ENCODE measurements at regions not wholly inside any gene's neighbourhood (a gene's known extent, or its start where the extent isn't known, plus 50 kb on each side); places are given as distances from the start of the nearest gene placed in this dataset.
A peak's percentile ranks its signal among the peaks of the same experiment; 100 is the strongest.
"Not testable (repeated sequence)": the region's sequence is repeated elsewhere in the genome, so short reads cannot be mapped to it uniquely, and the experiment has no call there.

DNA sequence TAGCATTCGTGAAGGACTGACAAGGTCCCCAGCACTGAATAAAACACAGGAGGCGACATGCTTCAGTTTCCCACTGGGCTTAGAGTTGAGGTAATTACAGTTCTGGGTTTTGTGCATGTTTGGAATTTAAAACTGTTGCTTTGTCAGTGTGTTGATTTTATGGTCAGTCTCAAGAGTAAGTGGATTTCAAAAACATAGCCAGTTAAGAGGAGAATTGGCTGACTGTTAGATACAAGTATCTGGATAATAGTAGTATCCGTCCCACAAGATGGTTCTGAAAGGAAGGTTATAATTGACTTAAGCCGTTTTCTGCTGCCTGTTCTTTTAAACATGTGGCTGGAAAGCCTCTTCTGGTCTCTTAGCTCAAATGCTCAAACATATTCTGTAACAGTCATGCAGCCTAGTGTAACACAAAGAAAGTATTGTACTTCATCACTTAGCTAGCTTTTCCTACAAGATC lies 170.9 kb downstream of the POLR1F start:
- no peak for DNase-seq (ENCODE audit: low read depth, low spot score)

DNA sequence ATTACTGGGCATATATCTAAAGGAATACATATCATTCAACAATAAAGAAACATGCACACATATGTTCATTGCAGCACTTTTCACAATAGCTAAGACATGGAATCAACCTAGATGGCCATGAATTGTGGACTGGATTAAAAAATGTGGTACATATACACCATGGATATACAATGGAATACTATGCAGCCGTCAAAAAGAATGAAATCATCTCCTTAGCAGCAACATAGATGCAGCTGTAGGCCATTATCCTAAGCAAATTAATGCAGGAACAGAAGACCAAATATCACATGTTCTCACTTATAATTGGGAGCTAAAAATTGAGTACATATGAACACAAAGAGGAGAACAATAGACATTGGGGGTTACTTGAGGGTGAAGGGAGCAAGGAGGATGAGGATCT lies 175.6 kb downstream of the POLR1F start:
- no peak for DNase-seq (ENCODE audit: low read depth, low spot score)

DNA sequence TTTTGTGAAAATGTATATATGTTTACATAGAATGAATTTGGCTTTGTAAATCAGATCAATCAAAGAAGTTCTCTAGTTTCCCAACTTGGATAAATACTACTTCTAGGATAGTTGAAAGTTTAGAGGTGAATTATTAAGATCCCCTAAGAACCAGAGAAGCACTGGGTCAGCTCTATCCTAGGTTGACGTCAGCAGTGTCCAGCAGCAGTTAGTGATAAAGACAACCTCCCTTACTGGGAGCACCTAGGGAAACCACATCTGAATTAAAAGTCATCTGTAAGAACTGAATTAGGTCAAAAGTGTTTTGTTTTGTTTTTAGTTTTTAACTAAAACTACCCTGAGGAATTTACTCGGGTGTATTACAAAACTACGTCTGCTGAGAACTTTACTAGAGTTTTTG lies 178.0 kb downstream of the POLR1F start:
- DNase-seq (ENCODE audit: low read depth, low spot score): no peak

DNA sequence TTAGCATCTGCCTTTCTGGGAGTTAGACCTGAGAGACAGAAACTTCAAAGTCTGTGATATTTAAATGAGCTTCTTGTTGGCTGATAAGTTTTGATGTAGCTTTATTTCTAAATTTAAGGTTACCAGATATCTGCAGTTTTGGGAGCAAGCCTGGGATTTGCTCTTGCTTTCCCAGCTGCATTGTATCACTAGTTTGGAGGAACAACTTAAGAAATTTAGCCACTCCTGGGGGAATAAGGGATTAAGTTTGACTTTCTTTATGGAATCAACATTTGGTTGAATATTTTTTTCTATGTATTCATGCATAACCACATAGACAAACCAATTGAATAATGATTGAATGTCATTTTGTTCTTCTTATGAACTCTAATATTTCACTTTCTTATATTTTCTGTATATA lies 178.6 kb downstream of the POLR1F start:
- no peak for DNase-seq (ENCODE audit: low read depth, low spot score)

DNA sequence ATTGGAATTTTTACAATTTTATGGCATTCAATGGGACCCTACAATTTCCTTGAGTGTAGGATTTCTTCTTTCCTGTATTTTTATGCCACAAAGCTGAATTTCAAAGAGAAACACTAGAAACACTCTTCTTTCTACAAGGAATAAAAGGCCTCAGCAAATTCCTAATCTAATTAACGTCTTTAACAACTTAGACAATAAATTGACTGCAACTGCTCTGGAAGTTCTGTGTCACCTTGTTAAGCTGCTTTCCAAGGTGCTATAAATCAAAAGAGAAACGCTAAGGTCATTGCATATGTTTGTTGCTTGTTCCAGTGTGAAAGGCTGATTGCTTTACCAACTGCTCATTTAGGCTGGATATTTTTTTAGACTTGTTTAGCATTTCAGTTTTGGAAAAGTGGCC lies 182.2 kb downstream of the POLR1F start:
- DNase-seq (ENCODE audit: low read depth, low spot score): no peak

DNA sequence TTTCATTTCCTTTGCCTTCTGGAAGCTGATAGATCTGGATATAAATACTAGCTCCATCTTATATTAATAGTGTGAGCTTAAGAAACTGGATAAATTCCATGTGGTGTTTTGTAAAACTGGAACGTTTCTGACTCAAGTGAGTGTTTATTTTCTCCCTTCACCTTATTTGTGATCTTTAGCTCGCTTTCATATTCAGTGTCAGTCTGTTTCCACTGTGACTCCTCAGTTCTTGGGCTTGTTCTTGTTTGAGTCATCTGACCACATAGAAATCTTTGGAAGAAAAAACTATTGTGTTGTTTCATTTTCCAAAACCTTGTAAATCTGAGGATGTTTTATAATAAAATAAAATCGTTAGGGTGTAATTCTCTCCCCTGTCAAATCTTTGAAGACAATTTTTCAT lies 186.4 kb downstream of the POLR1F start:
- peak; percentile 10 for DNase-seq (ENCODE audit: low read depth, low spot score)

DNA sequence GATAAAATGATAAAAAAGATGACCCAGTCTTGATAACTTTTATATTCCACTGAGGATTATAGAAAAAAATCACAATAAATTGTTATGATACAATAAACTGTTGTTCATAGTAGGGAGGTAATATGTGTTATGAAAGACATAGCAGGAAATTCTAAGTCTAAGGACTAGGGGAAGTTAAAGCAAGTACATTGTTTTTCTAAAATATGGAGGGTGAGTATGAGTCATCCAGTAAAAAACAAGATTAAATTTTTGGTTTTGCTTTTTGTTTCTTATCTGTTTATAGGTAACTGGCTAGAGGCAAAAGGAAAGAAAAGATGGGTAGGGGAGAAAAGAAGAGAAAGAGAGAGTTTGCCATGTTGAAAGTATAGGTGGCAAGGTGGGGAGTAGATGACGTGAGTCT lies 188.4 kb downstream of the POLR1F start:
- DNase-seq (ENCODE audit: low read depth, low spot score): no peak

DNA sequence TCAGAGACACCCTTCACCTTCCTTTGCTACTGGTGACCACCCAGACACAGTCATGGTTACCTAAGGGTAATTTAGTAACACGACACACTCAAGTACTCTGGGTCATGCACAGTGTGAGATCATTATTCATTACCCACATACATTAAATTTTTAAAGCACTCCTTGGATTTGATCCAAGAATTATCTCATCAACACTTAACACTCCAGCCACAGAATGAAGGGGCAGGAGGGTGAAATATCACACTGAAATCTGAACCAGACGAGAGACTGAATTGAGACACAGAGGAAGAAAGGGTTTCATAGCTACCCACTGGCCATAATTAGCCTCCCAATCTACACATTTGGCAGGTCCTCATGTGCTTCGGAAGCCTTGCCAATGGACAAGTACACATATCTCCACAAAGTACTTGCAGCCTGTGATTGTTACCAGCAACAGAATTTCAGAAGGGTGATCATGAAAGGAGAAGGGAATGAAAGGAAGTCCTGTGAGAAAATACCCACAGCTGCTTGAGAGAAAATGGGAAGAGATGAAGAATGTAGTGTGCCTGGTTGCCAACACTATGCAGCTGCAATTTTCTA lies 189.3 kb downstream of the POLR1F start:
- DNase-seq (ENCODE audit: low read depth, low spot score): no peak

DNA sequence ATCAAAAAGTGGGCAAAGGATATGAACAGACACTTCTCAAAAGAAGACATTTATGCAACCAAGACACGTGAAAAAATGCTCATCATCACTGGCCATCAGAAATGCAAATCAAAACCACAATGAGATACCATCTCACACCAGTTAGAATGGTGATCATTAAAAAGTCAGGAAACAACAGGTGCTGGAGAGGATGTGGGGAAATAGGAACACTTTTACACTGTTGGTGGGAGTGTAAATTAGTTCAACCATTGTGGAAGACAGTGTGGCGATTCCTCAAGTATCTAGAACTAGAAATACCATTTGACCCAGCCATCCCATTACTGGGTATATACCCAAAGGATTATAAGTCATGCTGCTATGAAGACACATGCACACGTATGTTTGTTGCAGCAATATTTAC lies 191.3 kb downstream of the POLR1F start:
- DNase-seq (ENCODE audit: low read depth, low spot score): not testable (repeated sequence)

DNA sequence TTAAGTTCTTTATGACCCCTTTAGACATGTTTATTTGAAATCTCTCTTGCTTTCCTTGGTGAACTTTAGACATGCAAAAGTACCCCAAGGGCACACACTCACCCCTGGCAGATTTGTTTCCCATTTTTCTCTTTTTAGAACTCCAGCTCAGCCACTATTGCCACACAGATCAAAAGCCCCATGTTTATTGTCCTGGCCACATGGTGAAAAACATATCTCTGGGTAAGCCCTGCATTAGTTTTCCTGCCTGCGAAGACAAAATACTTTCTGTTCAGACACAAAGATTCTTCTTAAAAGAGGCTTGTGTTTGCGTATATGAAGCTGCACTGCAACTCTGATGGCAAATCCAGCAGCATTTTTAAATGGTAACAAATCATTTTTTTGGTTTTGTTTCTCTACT lies 200.0 kb downstream of the POLR1F start:
- no peak for DNase-seq (ENCODE audit: low read depth, low spot score)

DNA sequence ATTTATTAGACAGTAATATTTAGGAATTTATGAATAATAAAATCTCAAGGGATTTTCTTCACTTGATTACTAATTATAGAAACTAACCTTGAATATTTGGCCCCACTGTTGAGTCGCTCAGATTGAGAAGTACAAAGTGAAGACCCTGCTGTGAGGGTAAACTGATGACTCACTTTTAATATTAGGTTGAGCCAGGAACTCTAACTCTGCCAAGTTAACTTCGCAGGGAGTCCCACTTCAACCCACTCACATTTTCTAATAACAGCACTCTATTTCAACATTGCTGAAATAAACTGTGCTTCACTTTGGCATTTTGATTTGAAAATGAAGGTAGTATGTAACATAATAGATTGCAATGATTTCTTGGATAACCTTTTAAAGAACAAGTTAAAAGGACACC lies 200.7 kb downstream of the POLR1F start:
- DNase-seq (ENCODE audit: low read depth, low spot score): peak; percentile 60

DNA sequence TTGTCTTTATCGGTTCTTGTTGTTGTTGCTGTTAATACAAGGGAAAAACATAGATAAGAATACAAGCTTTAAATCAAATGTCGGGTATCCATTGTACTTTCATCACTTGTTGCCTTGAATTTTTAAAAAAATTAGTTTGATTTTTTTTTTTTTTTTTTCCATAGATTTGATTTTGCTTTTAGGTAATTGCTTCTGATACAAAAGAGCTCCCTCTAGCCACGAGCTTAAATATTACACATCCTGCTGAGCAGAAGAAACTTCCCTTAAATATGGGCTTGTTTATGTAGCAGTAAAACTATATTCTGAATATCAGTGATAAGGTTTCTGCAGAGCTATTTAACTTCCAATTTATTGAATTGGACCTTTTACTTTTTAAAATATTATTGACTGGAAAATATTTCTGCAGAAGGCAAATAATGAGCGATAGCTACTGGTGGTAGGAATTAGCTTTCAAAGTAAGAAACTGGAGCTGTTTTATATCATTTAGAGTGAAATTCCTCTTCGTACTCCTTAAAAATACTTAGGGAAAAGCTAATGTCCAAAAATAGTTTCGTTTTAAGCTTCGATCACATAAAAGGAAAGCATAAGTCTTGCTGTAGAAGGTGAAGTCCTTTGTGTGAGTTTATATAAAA lies 216.9 kb downstream of the POLR1F start:
- DNase-seq (ENCODE audit: low read depth, low spot score): no peak

DNA sequence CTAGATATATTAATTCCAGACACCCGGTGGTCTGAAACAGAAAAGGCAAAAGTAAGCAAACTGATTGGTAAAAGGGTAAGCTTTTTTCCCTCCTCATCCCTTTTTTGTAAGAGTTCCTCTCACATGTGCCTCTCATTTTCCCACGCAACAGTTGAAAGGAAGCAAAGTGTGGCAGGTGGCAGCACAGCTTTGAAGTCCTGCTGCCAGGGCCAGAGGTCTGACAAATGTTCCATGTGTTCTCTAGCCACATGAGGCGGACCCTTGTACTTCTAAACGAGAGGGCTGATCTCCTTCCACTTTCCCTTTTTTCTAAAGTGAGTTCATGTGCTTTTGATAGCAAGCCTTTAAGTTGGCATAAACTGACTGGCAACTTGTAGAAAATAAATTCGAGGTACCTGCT lies 217.5 kb downstream of the POLR1F start:
- no peak for DNase-seq (ENCODE audit: low read depth, low spot score)

DNA sequence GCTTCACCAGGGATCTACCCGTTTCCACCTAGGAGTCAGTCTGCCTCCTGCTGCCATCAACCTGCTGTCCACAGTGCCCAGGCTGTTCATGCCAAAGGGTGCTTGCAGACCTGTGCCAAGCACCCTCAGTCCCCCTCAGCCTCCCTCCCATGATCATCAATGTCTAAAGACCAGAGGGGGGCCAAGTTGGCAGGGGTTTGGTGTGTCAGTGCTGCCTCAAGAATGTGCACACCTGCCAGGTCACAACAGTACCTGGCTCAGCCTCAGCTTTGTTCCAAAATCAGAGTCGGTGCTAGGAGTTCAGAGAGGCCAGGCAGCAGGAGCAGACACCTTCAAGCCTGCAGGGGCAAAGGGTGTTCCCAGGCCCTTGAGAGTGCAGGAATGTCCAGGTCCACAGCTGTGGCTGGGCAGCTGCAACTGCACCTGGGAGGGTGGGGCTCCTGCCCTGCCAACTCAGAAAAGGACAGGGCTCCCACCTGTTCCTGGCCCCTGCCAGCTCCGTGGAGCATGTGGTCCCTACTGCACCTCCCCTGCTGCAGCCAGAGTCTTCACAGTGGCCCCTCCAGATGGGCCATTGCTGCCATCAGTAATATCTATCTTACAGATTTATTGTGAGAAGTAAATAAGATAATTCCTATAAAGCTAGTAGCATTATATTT lies 219.5 kb downstream of the POLR1F start:
- DNase-seq (ENCODE audit: low read depth, low spot score): no peak

DNA sequence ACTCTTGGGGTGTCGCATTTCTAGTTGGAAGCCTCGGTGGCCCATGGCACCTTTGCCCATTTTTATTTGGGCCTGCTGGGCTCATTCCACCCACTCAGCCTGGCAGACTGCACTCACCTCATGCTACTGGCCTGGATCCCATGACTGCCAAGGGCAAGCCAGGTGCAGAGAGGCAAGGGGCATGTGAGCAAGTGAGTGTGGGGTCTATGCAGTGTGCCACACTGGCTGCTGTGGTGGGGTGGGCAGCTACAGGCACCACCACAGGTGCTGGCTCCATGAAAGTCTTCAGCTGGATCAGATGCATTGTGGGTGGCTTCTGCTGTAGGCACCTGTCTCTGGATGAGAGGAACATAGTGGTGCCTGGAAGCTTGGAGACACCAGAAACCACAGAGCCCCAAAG lies 220.8 kb downstream of the POLR1F start:
- no peak for DNase-seq (ENCODE audit: low read depth, low spot score)

DNA sequence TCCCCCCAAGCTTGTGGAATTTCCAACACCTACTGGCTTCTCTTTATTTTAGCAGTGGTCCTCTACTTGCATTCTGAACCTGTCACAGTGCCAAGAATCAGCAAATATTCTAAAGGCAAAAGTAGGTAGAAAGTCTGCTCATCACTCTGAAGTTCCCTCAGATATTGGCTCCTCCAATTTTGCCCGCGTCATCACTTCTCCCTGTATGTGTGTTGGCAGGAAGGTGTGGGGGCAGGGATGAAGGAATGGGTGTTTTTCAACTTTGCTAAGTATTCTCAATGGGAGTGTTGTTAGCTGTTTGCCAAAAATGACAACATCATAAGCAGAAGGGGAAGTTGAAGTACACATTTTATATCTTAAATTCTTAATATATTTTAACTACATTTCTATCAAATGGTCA lies 226.2 kb downstream of the POLR1F start:
- no peak for DNase-seq (ENCODE audit: low read depth, low spot score)

DNA sequence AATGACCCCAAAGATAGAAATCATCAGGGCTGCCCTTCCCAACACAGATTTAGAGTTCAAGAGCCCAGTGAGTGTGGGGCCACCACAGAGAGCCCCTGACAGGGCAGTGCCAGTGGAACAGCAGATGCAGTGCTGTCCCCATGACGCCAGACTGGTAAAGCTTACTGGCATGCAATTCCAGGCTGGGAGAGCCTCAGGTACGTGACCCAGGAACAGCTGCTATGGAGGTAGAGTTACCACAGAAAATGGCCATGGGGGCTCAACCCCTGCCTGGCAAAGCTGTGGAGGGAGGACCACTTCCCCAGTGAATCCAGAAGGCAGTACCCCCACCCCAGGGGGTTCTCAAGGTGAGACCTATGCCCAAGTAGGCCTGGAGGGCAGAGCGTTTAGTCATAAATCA lies 228.5 kb downstream of the POLR1F start:
- DNase-seq (ENCODE audit: low read depth, low spot score): no peak

DNA sequence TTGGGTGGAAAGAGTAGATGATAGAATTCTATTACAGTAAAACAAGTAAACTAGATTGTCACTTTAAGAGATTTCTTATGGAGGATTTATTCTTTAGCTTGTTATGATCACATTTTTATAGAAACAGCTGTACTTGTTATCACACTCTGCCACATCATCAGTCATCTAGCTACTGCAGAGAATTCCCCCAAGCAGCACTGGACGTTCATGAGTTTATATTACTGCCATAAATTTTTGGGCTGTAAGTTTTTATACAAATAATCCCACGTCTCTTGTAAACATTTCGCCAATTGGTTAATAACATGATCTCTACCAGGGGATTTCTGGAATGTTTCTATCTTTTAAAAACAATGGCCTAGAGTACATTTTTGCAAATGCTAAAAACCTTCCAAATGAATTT lies 238.8 kb downstream of the POLR1F start:
- no peak for DNase-seq (ENCODE audit: low read depth, low spot score)

DNA sequence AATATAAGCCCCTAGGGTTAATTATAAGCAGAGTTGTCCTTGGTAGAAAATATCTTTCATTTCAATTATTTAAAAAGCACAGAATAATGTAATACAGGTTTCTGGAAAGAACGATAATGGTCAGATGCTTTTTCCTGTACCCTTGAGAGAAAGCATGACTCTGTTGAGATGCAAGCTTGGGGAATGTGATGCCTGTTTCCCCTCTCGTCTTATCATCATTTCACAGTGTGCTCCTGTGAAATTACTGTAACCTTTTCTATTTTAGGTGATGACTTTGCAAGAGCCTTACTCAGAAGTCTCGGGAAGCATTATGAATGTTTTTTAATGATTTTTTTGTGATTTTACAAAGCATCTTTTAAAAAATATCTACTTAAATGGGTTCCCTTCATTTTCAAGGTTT lies 243.0 kb downstream of the POLR1F start:
- no peak for DNase-seq (ENCODE audit: low read depth, low spot score)

DNA sequence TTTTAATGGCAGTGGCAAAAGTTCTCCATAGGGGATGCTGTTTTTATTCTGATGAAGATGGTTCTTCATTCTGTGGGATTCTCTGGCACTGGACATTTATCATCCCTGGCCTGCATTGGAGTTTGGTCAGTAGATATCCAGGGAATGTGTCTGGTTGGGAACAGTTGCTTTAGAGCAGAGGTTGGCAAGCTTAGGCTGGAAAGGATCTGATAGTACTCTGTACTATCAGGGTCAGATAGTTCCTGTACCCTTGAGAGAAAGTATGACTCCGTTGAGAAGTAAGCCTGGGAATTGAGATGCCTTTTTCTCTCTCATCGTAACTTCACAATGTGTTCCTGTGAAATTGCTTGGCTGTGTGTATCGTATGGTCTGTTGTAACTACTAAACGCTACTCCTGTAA lies 244.1 kb downstream of the POLR1F start:
- no peak for DNase-seq (ENCODE audit: low read depth, low spot score)

DNA sequence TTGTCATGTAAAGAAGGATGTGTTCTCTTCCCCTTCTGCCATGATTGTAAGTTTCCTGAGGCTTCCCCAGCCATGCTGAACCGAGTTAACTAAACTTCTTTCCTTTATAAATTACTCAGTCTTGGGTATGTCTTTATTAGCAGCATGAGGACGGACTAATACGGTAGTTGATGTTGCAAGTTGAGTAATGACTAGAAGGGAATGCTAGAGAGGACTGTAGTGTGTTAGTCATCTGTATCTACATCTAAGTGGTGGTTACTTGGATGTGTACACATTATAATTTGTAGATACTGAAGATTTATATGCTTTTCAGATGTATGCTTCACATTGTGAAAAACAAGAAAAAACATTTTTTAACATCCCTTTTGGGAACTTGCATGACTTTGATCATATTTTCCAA lies 244.6 kb downstream of the POLR1F start:
- DNase-seq (ENCODE audit: low read depth, low spot score): no peak

DNA sequence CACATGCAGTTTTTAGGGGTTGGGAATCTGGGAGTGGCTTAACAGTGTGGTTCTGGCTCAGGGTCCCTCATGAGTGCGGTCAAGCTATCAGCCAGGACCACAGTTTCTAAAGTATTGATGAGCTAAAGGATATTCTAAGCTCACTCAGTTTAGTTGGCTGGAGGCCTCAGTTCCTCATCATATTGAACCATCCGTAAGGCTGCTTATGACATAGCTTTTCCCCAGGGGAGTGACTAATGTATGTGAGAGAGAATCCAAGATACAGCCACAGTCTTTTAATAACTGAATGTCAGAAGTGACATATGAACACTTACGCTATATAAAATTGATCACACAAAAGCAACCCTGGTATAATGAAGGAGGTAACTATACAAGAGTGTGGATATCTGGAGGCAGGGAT lies 245.3 kb downstream of the POLR1F start:
- DNase-seq (ENCODE audit: low read depth, low spot score): no peak

DNA sequence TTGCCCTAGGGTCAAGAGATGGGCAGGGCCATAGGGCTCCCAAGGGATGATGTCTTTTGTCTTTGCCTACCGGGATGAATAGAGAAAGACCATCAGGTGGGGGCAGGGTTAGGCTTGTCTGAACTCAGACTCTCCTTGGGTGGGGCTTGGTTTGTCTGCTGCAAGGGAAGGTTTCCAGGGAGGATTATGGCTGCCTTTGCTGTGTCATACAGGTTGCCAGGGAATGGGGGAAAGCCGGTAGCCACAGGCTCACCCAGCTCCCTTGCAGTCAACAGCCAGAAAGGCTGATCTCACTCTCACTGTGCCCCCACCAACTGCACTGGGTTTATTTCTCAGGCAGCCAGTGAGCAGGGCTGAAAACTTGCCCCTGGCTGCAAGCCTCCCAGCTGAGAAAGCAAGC lies 253.2 kb downstream of the POLR1F start:
- DNase-seq (ENCODE audit: low read depth, low spot score): no peak
